Large intestine (tissue), 3 donors: ENCODE measurements at regions not wholly inside any gene's neighbourhood (a gene's known extent, or its start where the extent isn't known, plus 50 kb on each side); places are given as distances from the start of the nearest gene placed in this dataset.
"Not testable (repeated sequence)": the region's sequence is repeated elsewhere in the genome, so short reads cannot be mapped to it uniquely, and the experiment has no call there.

Experiments
- DNase-seq, 2 donors: peaks; one replicate each; pipeline versions ENCODE4 v3.0.0 to v3.0.0-alpha.2; 2013
- H3K27ac ChIP-seq: one replicate; pipeline ENCODE4 v1.5.1; 2013; ENCODE audit warnings: low read length
- H3K27me3 ChIP-seq: 2 replicates; pipeline ENCODE4 v1.6.1; 2013; ENCODE audit warnings: low read length; ENCODE audit not compliant: control insufficient read depth, insufficient read depth
- H3K36me3 ChIP-seq: 2 replicates; pipeline ENCODE4 v1.6.1; 2013; ENCODE audit warnings: low read length; ENCODE audit not compliant: control insufficient read depth, insufficient read depth
- H3K4me1 ChIP-seq: one replicate; pipeline ENCODE4 v1.6.1; 2013; ENCODE audit warnings: low read length; ENCODE audit not compliant: control insufficient read depth, insufficient read depth
- H3K4me3 ChIP-seq: one replicate; pipeline ENCODE4 v1.5.1; 2013; ENCODE audit warnings: low read length
- H3K9me3 ChIP-seq: one replicate; pipeline ENCODE4 v1.6.1; 2013; ENCODE audit warnings: mild to moderate bottlenecking, low read depth, low read length, moderate library complexity; ENCODE audit not compliant: control insufficient read depth
- WGBS: methylation state at CpG from one replicate; pipeline ENCODE4 v1.1.5; 2013; ENCODE audit warnings: low lambda C conversion rate; ENCODE audit not compliant: insufficient coverage; 5-methylcytosine and 5-hydroxymethylcytosine counted together

GRCh38 chr4:19021617-19022016 lies 1000.1 kb upstream of the LCORL start:
- no peaks in the 10 kb centered on the region for H3K4me1 ChIP-seq
- H3K27me3 ChIP-seq: no peaks in the 10 kb centered on the region
- H3K4me3 ChIP-seq: no peak overlapping the region
- no peak overlapping the region for H3K27ac ChIP-seq
- no peaks in the 10 kb centered on the region for H3K36me3 ChIP-seq
- no peak for DNase-seq
- H3K9me3 ChIP-seq: no peaks in the 10 kb centered on the region

GRCh38 chr4:19016550-19016949 lies 995.0 kb upstream of the LCORL start:
- DNase-seq, H3K4me1 ChIP-seq, H3K27me3 ChIP-seq, H3K4me3 ChIP-seq, H3K36me3 ChIP-seq, H3K27ac ChIP-seq, H3K9me3 ChIP-seq: not testable (repeated sequence)
- 100% methylated on average over 1 of the region's 11 CpGs for WGBS

GRCh38 chr4:19014594-19014993 lies 993.0 kb upstream of the LCORL start:
- H3K27ac ChIP-seq: no peak overlapping the region
- no peak overlapping the region for H3K4me3 ChIP-seq
- H3K27me3 ChIP-seq: no peaks in the 10 kb centered on the region
- H3K36me3 ChIP-seq: no peaks in the 10 kb centered on the region
- no peaks in the 10 kb centered on the region for H3K9me3 ChIP-seq
- H3K4me1 ChIP-seq: no peaks in the 10 kb centered on the region
- no peak for DNase-seq

GRCh38 chr4:19010761-19011160 lies 989.2 kb upstream of the LCORL start:
- no peaks in the 10 kb centered on the region for H3K27me3 ChIP-seq
- H3K9me3 ChIP-seq: no peaks in the 10 kb centered on the region
- no peaks in the 10 kb centered on the region for H3K36me3 ChIP-seq
- no peak overlapping the region for H3K4me3 ChIP-seq
- H3K4me1 ChIP-seq: no peaks in the 10 kb centered on the region
- DNase-seq: no peak
- no CpG with 5 or more reads among the region's 3 CpGs for WGBS
- no peak overlapping the region for H3K27ac ChIP-seq

GRCh38 chr4:19009881-19010280 lies 988.3 kb upstream of the LCORL start:
- Histone ChIP-seq H3K4me3 (no peak overlapping the region), H3K27ac (no peak overlapping the region), H3K27me3 (no peaks in the 10 kb centered on the region), H3K36me3 (no peaks in the 10 kb centered on the region), H3K9me3 (no peaks in the 10 kb centered on the region), H3K4me1 (no peaks in the 10 kb centered on the region)
- DNase-seq: no peak
- WGBS: no CpG with 5 or more reads among the region's 2 CpGs

- Histone ChIP-seq H3K4me3 (no peak overlapping the region), H3K27ac (no peak overlapping the region), H3K4me1 (no peaks in the 10 kb centered on the region), H3K9me3 (no peaks in the 10 kb centered on the region), H3K27me3 (no peaks in the 10 kb centered on the region), H3K36me3 (no peaks in the 10 kb centered on the region)
- no peak for DNase-seq
- WGBS: 80% methylated on average over 1 of the region's 1 CpG
These were observed 983.7 kb upstream of the LCORL start for GRCh38 chr4:19005211-19005610.

- H3K4me1 ChIP-seq: no peaks in the 10 kb centered on the region
- no CpG with 5 or more reads among the region's 4 CpGs for WGBS
- no peak overlapping the region for H3K27ac ChIP-seq
- H3K27me3 ChIP-seq: no peaks in the 10 kb centered on the region
- peaks cover 4% of the 10 kb centered on the region for H3K9me3 ChIP-seq
- no peak for DNase-seq
- no peaks in the 10 kb centered on the region for H3K36me3 ChIP-seq
- H3K4me3 ChIP-seq: no peak overlapping the region
These were observed 980.6 kb upstream of the LCORL start for GRCh38 chr4:19002170-19002569.

GRCh38 chr4:18999595-18999994 lies 978.0 kb upstream of the LCORL start:
- no peaks in the 10 kb centered on the region for H3K4me1 ChIP-seq
- peaks cover 4% of the 10 kb centered on the region for H3K9me3 ChIP-seq
- no peak overlapping the region for H3K27ac ChIP-seq
- WGBS: no CpG with 5 or more reads among the region's 5 CpGs
- H3K27me3 ChIP-seq: no peaks in the 10 kb centered on the region
- H3K36me3 ChIP-seq: no peaks in the 10 kb centered on the region
- no peak overlapping the region for H3K4me3 ChIP-seq
- DNase-seq: no peak

- Histone ChIP-seq H3K9me3 (peaks cover 3% of the 10 kb centered on the region), H3K27me3 (no peaks in the 10 kb centered on the region), H3K4me1 (no peaks in the 10 kb centered on the region), H3K27ac (no peak overlapping the region), H3K36me3 (no peaks in the 10 kb centered on the region), H3K4me3 (no peak overlapping the region)
- no CpG with 5 or more reads among the region's 4 CpGs for WGBS
- DNase-seq: no peak
These were observed 959.7 kb upstream of the LCORL start for GRCh38 chr4:18981234-18981615.

GRCh38 chr4:18980516-18981233 lies 959.1 kb upstream of the LCORL start:
- Histone ChIP-seq H3K9me3 (peaks cover 3% of the 10 kb centered on the region), H3K27ac (no peak overlapping the region), H3K4me1 (no peaks in the 10 kb centered on the region), H3K36me3 (no peaks in the 10 kb centered on the region), H3K4me3 (no peak overlapping the region), H3K27me3 (no peaks in the 10 kb centered on the region)
- WGBS: 92% methylated on average over 2 of the region's 7 CpGs
- no peak for DNase-seq

GRCh38 chr4:18976884-18977283 lies 955.3 kb upstream of the LCORL start:
- H3K4me1 ChIP-seq: no peaks in the 10 kb centered on the region
- no peaks in the 10 kb centered on the region for H3K36me3 ChIP-seq
- H3K9me3 ChIP-seq: peaks cover 3% of the 10 kb centered on the region
- no peak overlapping the region for H3K4me3 ChIP-seq
- no peaks in the 10 kb centered on the region for H3K27me3 ChIP-seq
- no peak for DNase-seq
- 70% methylated on average over 2 of the region's 3 CpGs for WGBS
- H3K27ac ChIP-seq: no peak overlapping the region
